GM12891 (cell line): ENCODE measurements at regions not wholly inside any gene's neighbourhood (a gene's known extent, or its start where the extent isn't known, plus 50 kb on each side); places are given as distances from the start of the nearest gene placed in this dataset.
A peak's percentile ranks its signal among the peaks of the same experiment; 100 is the strongest.

Experiments used
- PAX5 ChIP-seq: IDR thresholded peaks from 2 replicates; pipeline ENCODE4 v1.6.1; 2011; ENCODE audit warnings: low read length, moderate library complexity, mild to moderate bottlenecking; ENCODE audit not compliant: insufficient read depth, severe bottlenecking
- POLR2A ChIP-seq: IDR thresholded peaks from 2 replicates; pipeline ENCODE4 v1.6.1; 2011; ENCODE audit warnings: low read depth, low read length, control low read depth
- POLR2AphosphoS5 ChIP-seq: IDR thresholded peaks from 2 replicates; pipeline ENCODE4 v1.6.1; 2011; ENCODE audit warnings: low read depth, low read length, control low read depth
- POU2F2 ChIP-seq: IDR thresholded peaks from 2 replicates; pipeline ENCODE4 v1.6.1; 2011; ENCODE audit warnings: low read depth, mild to moderate bottlenecking, control low read depth, low read length, moderate library complexity
- SPI1 ChIP-seq: IDR thresholded peaks from 2 replicates; pipeline ENCODE4 v1.6.1; 2011; ENCODE audit warnings: low read depth, low read length, control low read depth
- TAF1 ChIP-seq: IDR thresholded peaks from 2 replicates; pipeline ENCODE4 v1.6.1; 2011; ENCODE audit warnings: low read depth, low read length, control low read depth

- TF ChIP-seq TAF1: no peak
- TF ChIP-seq POLR2A: no peak
- peak; percentile 63 for TF ChIP-seq SPI1
- TF ChIP-seq POLR2AphosphoS5: no peak
- no peak for TF ChIP-seq POU2F2
- TF ChIP-seq PAX5: no peak
These were observed 87.4 kb upstream of the C15orf39 start for GRCh38 chr15:75114327-75114726.
